OCI-LY3 (cell line): ENCODE measurements at regions not wholly inside any gene's neighbourhood (a gene's known extent, or its start where the extent isn't known, plus 50 kb on each side); places are given as distances from the start of the nearest gene placed in this dataset.

ENCODE experiments used
- H2AFZ ChIP-seq: fragments of 200-600, 300-600 bp; shearing (Covaris generic); 2 replicates; pipeline ENCODE4 v1.6.0; 2014; ENCODE audit warnings: antibody characterized with exemption, low read depth, low read length
- H3K27ac ChIP-seq: fragments of 200-600, 300-600 bp; sonication (generic); 2 replicates; pipeline ENCODE4 v1.5.1; 2014; ENCODE audit warnings: mild to moderate bottlenecking, low read length, moderate library complexity, mixed read lengths
- H3K27me3 ChIP-seq: fragments of 200-600, 300-600 bp; sonication (generic); 2 replicates; pipeline ENCODE4 v1.6.1; 2014; ENCODE audit warnings: low read depth, low read length, mixed read lengths
- H3K36me3 ChIP-seq: fragments of 200-600, 300-600 bp; sonication (generic); replicated peaks from 2 replicates; pipeline ENCODE3; 2014; ENCODE audit warnings: low read depth, low read length, mixed read lengths
- H3K4me1 ChIP-seq: fragments of 300-600, 200-600 bp; sonication (generic); 2 replicates; pipeline ENCODE4 v1.6.1; 2014; ENCODE audit warnings: low read length, mixed read lengths
- H3K4me2 ChIP-seq: fragments of 200-600, 300-600 bp; sonication (generic); 2 replicates; pipeline ENCODE4 v1.6.1; 2014; ENCODE audit warnings: low read length, mixed read lengths
- H3K4me3 ChIP-seq: fragments of 300-600, 200-600 bp; sonication (generic); 2 replicates; pipeline ENCODE4 v1.5.1; 2014; ENCODE audit warnings: antibody characterized with exemption, mild to moderate bottlenecking, low read length, moderate library complexity
- H3K79me2 ChIP-seq: fragments of 300-600, 200-600 bp; shearing (Covaris generic); 2 replicates; pipeline ENCODE4 v1.6.1; 2014; ENCODE audit warnings: mild to moderate bottlenecking, low read length, mixed read lengths
- H3K9ac ChIP-seq: fragments of 300-600, 200-600 bp; shearing (Covaris generic); 2 replicates; pipeline ENCODE4 v1.6.0; 2014; ENCODE audit warnings: mild to moderate bottlenecking, low read length, moderate library complexity
- H3K9me3 ChIP-seq: fragments of 200-600, 300-600 bp; shearing (Covaris generic); 2 replicates; pipeline ENCODE4 v1.6.1; 2014; ENCODE audit warnings: low read length, mixed read lengths; ENCODE audit not compliant: insufficient read depth
- H4K20me1 ChIP-seq: fragments of 200-600, 300-600 bp; sonication (generic); 2 replicates; pipeline ENCODE4 v1.6.1; 2016; ENCODE audit warnings: low read length, mixed read lengths; ENCODE audit not compliant: insufficient read depth
- EZH2phosphoT487 ChIP-seq: fragments of 200-600 bp; shearing (Covaris generic); IDR thresholded peaks from 2 replicates; pipeline ENCODE4 v1.6.1; 2018; ENCODE audit warnings: antibody characterized with exemption, mixed run types, low read depth
- TF ChIP-seq, protein P1 (sequence below): fragments of 200-600, 300-600 bp; sonication (generic); IDR thresholded peaks from 2 replicates; pipeline ENCODE4 v1.5.1; 2014; ENCODE audit warnings: antibody characterized with exemption, low read length, low read depth

DNA sequence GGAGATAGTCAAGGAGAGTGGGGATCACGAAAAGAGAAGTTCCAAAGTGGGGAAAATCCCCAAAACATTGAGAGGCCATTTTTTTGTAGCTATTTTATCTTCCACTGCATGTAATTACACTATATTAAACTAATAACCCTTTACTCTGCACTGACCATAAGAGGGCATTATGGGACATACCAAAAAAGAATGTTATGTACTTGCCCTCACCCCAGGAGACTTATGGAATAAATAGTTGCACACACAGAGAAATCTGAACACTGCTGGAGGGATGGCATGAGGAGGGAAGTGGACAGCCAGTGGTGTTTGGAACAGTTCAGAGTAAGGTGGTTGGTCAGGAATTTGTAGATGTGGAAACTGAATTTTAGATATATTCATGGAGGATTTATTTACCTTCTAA, 422.9 kb downstream of the SNAPC1 start:
- H3K9me3 ChIP-seq, result no peaks in the 10 kb centered on the region

DNA sequence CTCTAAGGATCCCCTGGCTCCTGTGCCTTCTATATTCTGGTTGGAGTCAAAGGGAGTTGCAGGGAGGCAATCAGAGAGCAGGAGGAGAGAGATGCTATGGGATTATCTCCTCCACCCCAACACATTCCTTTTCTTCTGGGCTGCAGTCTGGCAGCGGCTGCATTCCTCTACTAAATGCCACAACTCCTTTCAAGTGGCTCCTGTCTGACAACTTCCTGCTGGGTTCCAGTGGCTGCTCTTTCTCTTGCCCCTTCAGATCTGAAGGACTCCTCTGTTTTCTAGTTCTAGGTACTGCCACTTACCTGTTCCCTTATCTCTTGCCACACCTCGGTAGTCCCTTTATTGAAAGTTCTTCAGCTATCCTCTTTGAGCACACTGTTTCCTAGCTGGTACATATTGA, 425.0 kb downstream of the SNAPC1 start:
- no peaks in the 10 kb centered on the region for H3K36me3 ChIP-seq
- no peak overlapping the region for H3K4me3 ChIP-seq
- TF ChIP-seq, protein P1, sequence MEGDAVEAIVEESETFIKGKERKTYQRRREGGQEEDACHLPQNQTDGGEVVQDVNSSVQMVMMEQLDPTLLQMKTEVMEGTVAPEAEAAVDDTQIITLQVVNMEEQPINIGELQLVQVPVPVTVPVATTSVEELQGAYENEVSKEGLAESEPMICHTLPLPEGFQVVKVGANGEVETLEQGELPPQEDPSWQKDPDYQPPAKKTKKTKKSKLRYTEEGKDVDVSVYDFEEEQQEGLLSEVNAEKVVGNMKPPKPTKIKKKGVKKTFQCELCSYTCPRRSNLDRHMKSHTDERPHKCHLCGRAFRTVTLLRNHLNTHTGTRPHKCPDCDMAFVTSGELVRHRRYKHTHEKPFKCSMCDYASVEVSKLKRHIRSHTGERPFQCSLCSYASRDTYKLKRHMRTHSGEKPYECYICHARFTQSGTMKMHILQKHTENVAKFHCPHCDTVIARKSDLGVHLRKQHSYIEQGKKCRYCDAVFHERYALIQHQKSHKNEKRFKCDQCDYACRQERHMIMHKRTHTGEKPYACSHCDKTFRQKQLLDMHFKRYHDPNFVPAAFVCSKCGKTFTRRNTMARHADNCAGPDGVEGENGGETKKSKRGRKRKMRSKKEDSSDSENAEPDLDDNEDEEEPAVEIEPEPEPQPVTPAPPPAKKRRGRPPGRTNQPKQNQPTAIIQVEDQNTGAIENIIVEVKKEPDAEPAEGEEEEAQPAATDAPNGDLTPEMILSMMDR, result no peak
- no peak for TF ChIP-seq EZH2phosphoT487
- no peaks in the 10 kb centered on the region for H3K79me2 ChIP-seq
- H2AFZ ChIP-seq, result no peak overlapping the region
- H3K4me1 ChIP-seq, result no peaks in the 10 kb centered on the region
- no peak overlapping the region for H3K4me2 ChIP-seq
- H3K27ac ChIP-seq, result no peak overlapping the region
- no peaks in the 10 kb centered on the region for H3K9me3 ChIP-seq
- H4K20me1 ChIP-seq, result no peaks in the 10 kb centered on the region
- no peak overlapping the region for H3K9ac ChIP-seq
- H3K27me3 ChIP-seq, result peaks cover 12% of the 10 kb centered on the region; the same call in 1 of the 2 replicates

More for the DNA sequence above, 422.9 kb downstream of the SNAPC1 start:
- Histone ChIP-seq H4K20me1 (no peaks in the 10 kb centered on the region), H3K4me1 (peaks cover 2% of the 10 kb centered on the region; the same call in 1 of the 2 replicates), H3K4me3 (no peak overlapping the region), H3K4me2 (no peak overlapping the region), H3K27me3 (peaks cover 10% of the 10 kb centered on the region; the same call in 1 of the 2 replicates), H3K9ac (no peak overlapping the region), H3K79me2 (no peaks in the 10 kb centered on the region), H2AFZ (no peak overlapping the region), H3K36me3 (no peaks in the 10 kb centered on the region), H3K27ac (no peak overlapping the region)
- TF ChIP-seq, protein P1, result no peak
- no peak for TF ChIP-seq EZH2phosphoT487

DNA sequence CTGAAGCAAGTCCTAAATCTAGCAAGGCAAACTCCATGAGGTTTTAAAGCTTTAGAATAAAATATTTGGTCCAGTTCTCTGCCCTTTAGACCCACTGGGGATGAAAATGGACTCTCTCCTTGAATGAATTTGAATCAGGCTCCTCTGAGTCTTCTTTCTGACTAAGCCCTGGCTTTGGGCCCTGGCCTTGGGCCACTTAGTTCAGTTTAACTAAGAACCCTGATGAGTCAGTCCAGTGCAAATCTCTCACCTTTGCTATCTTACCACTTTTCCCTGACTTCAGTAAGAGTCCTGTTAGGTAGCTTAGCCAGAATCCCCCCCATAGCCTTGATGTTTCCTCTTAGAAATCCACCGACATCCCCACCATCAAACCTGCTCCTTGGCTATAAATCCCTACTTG, 427.5 kb downstream of the SNAPC1 start:
- TF ChIP-seq, protein P1, result no peak
- TF ChIP-seq EZH2phosphoT487, result no peak
- Histone ChIP-seq H3K9ac (no peak overlapping the region), H3K27ac (no peak overlapping the region), H3K27me3 (peaks cover 17% of the 10 kb centered on the region), H2AFZ (no peak overlapping the region), H3K4me2 (no peak overlapping the region), H4K20me1 (no peaks in the 10 kb centered on the region), H3K79me2 (no peaks in the 10 kb centered on the region), H3K9me3 (no peaks in the 10 kb centered on the region), H3K4me3 (no peak overlapping the region), H3K36me3 (no peaks in the 10 kb centered on the region), H3K4me1 (no peaks in the 10 kb centered on the region)

DNA sequence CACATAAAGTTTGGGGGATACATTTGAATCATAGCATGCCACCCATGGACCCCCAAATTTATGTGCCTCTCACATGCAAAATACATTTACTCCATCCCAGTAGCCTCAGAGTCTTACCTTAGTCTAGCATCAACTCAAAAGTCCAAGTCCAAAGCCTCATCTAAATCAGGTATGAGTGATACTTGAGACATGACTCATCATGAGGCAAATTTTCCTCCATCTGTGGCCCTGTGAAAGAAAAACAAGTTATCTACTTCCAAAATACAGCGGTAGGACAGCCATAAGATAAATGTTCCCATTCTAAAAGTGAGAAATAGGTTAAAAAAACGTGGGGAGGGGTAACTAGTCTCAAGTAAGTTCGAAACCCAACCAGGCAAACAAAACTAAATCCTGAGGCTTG, 444.2 kb downstream of the SNAPC1 start:
- Histone ChIP-seq H3K27ac (no peak overlapping the region), H3K27me3 (no peaks in the 10 kb centered on the region), H3K9me3 (no peaks in the 10 kb centered on the region), H3K4me1 (no peaks in the 10 kb centered on the region), H3K4me2 (no peak overlapping the region), H2AFZ (no peak overlapping the region), H3K4me3 (no peak overlapping the region), H3K9ac (no peak overlapping the region), H3K36me3 (no peaks in the 10 kb centered on the region), H3K79me2 (no peaks in the 10 kb centered on the region), H4K20me1 (no peaks in the 10 kb centered on the region)
- TF ChIP-seq EZH2phosphoT487, result no peak
- TF ChIP-seq, protein P1, result no peak
